Bronchial epithelial cell (primary cell): ENCODE measurements at regions not wholly inside any gene's neighbourhood (a gene's known extent, or its start where the extent isn't known, plus 50 kb on each side); places are given as distances from the start of the nearest gene placed in this dataset.

Experiments used
- DNase-seq: peaks from one replicate; pipeline ENCODE4 v3.0.0-alpha.2; 2010; ENCODE audit warnings: low read depth
- FAIRE-seq: peaks from 2 replicates; lab custom pipeline; 2011; peaks lifted over from hg19 to GRCh38; lab: Jason Lieb, UNC
- H3K27me3 ChIP-seq: 2 replicates; pipeline ENCODE4 v1.5.1; 2011; ENCODE audit warnings: low read length; ENCODE audit not compliant: control insufficient read depth, insufficient read depth
- H3K36me3 ChIP-seq: 2 replicates; pipeline ENCODE4 v1.5.1; 2011; ENCODE audit warnings: low read length; ENCODE audit not compliant: control insufficient read depth, insufficient read depth
- H3K4me3 ChIP-seq: 2 replicates; pipeline ENCODE4 v1.5.1; 2011; ENCODE audit warnings: mild to moderate bottlenecking, low read depth, low read length, control low read depth
- TF ChIP-seq, protein P1 (sequence below): IDR thresholded peaks from 2 replicates; pipeline ENCODE4 v1.5.1; 2011; ENCODE audit warnings: mild to moderate bottlenecking, moderate library complexity, low read length, control low read depth, inconsistent platforms; ENCODE audit not compliant: insufficient read depth, severe bottlenecking

DNA sequence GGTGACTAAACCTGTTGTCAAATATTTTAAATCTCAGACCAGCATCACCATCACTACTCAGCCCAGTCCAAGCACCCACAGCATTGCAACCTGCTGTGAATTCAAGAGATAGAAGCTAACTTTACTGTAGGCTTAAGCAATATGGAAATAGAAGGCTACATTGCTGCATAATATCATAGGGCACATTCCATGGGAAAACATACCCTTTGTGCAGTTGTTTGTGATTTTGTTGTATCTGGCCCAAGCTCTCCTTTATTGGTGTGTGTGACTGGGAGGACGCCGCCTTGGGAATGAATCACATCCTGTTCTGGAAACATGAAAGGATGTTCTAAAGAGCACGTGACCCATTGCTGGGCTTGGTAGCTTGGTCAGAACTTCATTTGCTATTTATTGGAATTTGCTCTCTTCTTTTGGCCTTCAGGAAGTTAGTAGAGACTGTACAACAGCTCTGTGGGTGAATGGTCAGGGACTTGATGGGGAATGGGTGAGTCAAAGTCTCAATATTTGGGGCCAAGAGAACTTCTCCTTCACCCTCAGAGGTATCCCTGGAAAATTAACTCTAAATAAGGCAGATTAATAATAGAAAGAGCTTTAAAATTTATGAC, 106.8 kb upstream of the SERPINE2 start:
- no peaks in the 10 kb centered on the region for H3K36me3 ChIP-seq
- TF ChIP-seq, protein P1, sequence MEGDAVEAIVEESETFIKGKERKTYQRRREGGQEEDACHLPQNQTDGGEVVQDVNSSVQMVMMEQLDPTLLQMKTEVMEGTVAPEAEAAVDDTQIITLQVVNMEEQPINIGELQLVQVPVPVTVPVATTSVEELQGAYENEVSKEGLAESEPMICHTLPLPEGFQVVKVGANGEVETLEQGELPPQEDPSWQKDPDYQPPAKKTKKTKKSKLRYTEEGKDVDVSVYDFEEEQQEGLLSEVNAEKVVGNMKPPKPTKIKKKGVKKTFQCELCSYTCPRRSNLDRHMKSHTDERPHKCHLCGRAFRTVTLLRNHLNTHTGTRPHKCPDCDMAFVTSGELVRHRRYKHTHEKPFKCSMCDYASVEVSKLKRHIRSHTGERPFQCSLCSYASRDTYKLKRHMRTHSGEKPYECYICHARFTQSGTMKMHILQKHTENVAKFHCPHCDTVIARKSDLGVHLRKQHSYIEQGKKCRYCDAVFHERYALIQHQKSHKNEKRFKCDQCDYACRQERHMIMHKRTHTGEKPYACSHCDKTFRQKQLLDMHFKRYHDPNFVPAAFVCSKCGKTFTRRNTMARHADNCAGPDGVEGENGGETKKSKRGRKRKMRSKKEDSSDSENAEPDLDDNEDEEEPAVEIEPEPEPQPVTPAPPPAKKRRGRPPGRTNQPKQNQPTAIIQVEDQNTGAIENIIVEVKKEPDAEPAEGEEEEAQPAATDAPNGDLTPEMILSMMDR = no peak
- no peak overlapping the region for H3K4me3 ChIP-seq
- FAIRE-seq (peak; percentile 28), DNase-seq (peak; percentile 85)
- no peaks in the 10 kb centered on the region for H3K27me3 ChIP-seq

DNA sequence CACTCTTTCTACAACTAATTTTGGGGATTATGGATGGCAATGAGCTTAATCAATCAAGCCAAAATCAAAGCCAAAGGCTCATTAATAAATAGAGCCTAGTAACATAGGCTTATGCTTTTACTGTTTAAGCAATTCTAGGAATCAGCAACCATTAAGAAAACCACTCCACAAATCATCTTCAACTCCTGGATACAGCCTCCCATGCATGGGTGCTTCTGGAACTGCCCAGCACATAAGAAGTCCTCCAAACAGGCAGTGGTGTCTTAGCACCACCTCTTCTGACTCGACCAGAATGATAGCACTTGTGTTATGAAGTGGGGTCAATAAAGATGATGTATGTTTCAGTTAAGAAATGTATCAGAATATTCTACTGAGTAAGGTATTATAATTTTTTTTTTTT, 104.4 kb upstream of the SERPINE2 start:
- DNase-seq (no peak), FAIRE-seq (no peak)
- TF ChIP-seq, protein P1 = no peak
- no peak overlapping the region for H3K4me3 ChIP-seq
- H3K36me3 ChIP-seq = no peaks in the 10 kb centered on the region
- no peaks in the 10 kb centered on the region for H3K27me3 ChIP-seq

DNA sequence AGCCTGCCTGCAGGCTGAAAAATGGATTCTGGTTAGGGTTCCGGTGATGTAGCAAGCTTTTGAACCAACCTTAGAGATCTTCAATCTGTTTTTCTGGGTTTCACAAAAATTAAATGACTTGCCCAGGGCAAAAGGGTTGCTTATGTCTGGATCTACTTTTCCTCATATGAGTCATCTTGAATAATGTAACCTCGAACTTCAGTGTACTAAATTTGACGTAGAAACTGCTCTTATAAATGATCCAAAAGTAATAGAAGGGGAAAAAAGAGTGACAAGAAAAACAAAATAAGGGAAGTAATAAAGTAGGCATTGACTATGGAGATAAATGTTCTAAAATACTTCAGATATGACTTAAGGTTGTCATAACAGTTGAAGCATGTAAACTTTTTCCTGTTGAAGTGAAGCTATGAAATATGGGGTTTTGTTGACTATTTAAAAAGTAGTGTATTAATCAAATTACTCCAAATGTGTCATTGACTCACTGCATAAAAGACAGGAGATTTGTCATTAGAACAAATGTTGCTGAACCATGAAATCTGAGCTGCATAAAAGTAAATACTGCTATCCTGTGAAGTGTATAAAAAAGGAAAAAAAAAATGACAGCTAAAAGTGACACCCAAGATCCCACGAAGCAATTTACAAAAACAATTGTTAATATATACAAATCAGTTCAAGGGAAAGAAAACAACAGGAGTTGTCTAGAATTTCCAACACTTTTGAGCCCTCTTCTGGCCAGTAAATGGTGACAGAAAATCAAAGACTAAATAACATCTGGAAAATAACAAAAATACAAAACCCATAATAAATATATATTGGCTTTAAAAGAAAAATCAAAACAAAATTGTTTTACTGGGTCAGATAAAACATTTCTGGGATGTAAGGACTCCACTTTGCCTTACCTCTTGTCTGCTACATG, 103.6 kb upstream of the SERPINE2 start:
- FAIRE-seq (no peak), DNase-seq (peak; percentile 76)
- Histone ChIP-seq H3K36me3 (no peaks in the 10 kb centered on the region), H3K27me3 (no peaks in the 10 kb centered on the region), H3K4me3 (no peak overlapping the region)
- TF ChIP-seq, protein P1 = no peak

DNA sequence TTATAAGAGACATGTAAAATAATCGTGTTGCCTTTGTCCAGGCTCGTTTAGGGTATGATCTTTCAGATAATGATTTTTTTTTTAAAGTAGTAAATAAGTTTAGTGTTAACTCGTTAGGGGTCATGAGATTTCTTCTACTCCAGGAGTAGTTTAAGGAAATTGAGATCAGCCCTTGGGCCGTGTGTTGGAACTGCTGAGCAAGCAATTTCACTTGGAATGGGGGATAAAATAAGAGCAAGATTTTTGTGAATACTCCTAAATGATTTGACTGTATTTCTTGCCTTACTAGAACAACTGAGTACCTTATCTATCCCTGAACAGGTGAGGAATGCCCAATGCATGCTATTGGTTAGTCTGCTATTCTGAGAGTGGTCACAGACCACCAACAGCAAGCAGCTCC, 102.2 kb upstream of the SERPINE2 start:
- no peaks in the 10 kb centered on the region for H3K36me3 ChIP-seq
- DNase-seq (no peak), FAIRE-seq (no peak)
- no peak overlapping the region for H3K4me3 ChIP-seq
- TF ChIP-seq, protein P1 = no peak
- H3K27me3 ChIP-seq = no peaks in the 10 kb centered on the region

DNA sequence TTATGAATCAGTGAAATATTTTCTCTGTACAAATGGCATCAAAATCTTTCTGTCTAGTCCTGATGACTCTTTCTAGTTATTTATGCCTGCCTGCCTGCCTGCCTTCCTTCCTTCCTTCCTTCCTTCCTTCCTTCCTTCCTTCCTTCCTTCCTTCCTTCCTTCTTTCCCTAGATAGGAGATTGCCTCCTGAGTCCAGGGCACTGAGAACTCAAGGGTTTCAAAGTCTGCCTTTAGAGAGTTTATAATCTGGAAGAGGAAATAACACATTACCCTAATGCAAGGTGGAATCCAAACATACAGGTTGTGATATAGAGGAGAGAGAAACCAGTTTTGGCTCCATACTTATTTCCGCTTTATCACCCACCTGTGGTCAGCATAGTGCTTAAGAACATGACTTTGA, 98.1 kb upstream of the SERPINE2 start:
- DNase-seq (no peak), FAIRE-seq (no peak)
- Histone ChIP-seq H3K4me3 (no peak overlapping the region), H3K27me3 (no peaks in the 10 kb centered on the region), H3K36me3 (no peaks in the 10 kb centered on the region)
- TF ChIP-seq, protein P1 = no peak
